HepG2 (cell line): ENCODE measurements at regions not wholly inside any gene's neighbourhood (a gene's known extent, or its start where the extent isn't known, plus 50 kb on each side); places are given as distances from the start of the nearest gene placed in this dataset.
A peak's percentile ranks its signal among the peaks of the same experiment; 100 is the strongest.

Experiments used
- ATAC-seq: fragments of 200-7000 bp; cut with Tn5 transposase; 3 replicates; pipeline ENCODE4 v1.9.1; 2020; ENCODE audit warnings: mild to moderate bottlenecking, moderate library complexity
- BruUV-seq: library from RNA; stranded (reverse); fragments of 400-500 nt; replicated peaks from 2 replicates; lab custom pipeline; 2021; lab: Mats Ljungman, UMichigan
- CTCF ChIA-PET: fragments of 300-600 bp; formaldehyde crosslinking; extraction: SDS; loops from one replicate; lab custom pipeline; 2021; ENCODE audit warnings: low total read pairs, inconsistent platforms, low intra/inter-chr PET ratio; lab: Yijun Ruan, JAX
- POLR2A ChIA-PET: fragments of 350-600 bp; sonication (Branson Sonifier 250); formaldehyde crosslinking; loops from one replicate; lab custom pipeline; 2020; ENCODE audit warnings: antibody characterized with exemption, inconsistent platforms; lab: Yijun Ruan, JAX
- DNase-seq: peaks from one replicate; pipeline ENCODE4 v3.0.0-alpha.2; 2015; ENCODE audit warnings: low spot score
- FAIRE-seq: peaks from 3 replicates; lab custom pipeline; 2011; peaks lifted over from hg19 to GRCh38; lab: Jason Lieb, UNC
- H2AFZ ChIP-seq: one replicate; pipeline ENCODE4 v1.6.1; 2011; ENCODE audit warnings: low read length, inconsistent platforms
- H3K27ac ChIP-seq: fragments of 300-600 bp; 3 replicates; pipeline ENCODE4 v1.8.0; 2011; ENCODE audit warnings: mixed run types, mild to moderate bottlenecking, mixed read lengths, low read length, inconsistent platforms; ENCODE audit not compliant: insufficient read depth; ENCODE audit errors: extremely low read length
- H3K27me3 ChIP-seq, 2 experiments: fragments of 200-600 bp in 1 of 2; 2 replicates in 1 of 2; 3 replicates in 1 of 2; pipeline versions ENCODE4 v1.6.0 to v1.8.0; 2011; ENCODE audit warnings: low read length in 2 of 2, mild to moderate bottlenecking in 2 of 2, moderate library complexity in 2 of 2, inconsistent platforms in 1 of 2; ENCODE audit not compliant: insufficient read depth in 2 of 2, control insufficient read depth in 1 of 2
- H3K36me3 ChIP-seq, 2 experiments: fragments of 200-600 bp in 1 of 2; replicated peaks in 1 of 2; 2 replicates in 1 of 2; 3 replicates in 1 of 2; pipeline versions ENCODE4 v1.5.1 to v1.8.0; 2011; ENCODE audit warnings: low read length in 2 of 2, inconsistent platforms in 1 of 2; ENCODE audit not compliant: insufficient read depth in 2 of 2, control insufficient read depth in 1 of 2
- H3K4me1 ChIP-seq: 2 replicates; pipeline ENCODE4 v1.5.1; 2012; ENCODE audit warnings: low read length, inconsistent platforms; ENCODE audit not compliant: insufficient read depth
- H3K4me2 ChIP-seq: 2 replicates; pipeline ENCODE4 v1.6.0; 2011; ENCODE audit warnings: low read depth, low read length, inconsistent platforms
- H3K4me3 ChIP-seq, 3 experiments: fragments of 200-600 bp in 1 of 3; sonication (generic), shearing (Covaris generic) in 1 of 3; replicated peaks in 1 of 3; 2 replicates each; pipeline ENCODE4 v1.5.1; 2011 to 2016; ENCODE audit warnings: low read length in 3 of 3, inconsistent platforms in 2 of 3, low read depth in 2 of 3, mild to moderate bottlenecking in 2 of 3, control low read depth in 1 of 3, mixed read lengths in 1 of 3; ENCODE audit not compliant: insufficient read depth in 1 of 3
- H3K79me2 ChIP-seq: one replicate; pipeline ENCODE4 v1.6.1; 2011; ENCODE audit warnings: low read length, inconsistent platforms; ENCODE audit not compliant: insufficient read depth
- H3K9ac ChIP-seq: 2 replicates; pipeline ENCODE4 v1.6.0; 2011; ENCODE audit warnings: mild to moderate bottlenecking, low read depth, low read length, inconsistent platforms; ENCODE audit not compliant: insufficient read depth
- H3K9me3 ChIP-seq: 2 replicates; pipeline ENCODE4 v1.5.1; 2012; ENCODE audit warnings: mild to moderate bottlenecking, low read length
- H4K20me1 ChIP-seq: 2 replicates; pipeline ENCODE4 v1.6.0; 2011; ENCODE audit warnings: inconsistent platforms, mild to moderate bottlenecking, low read length, moderate library complexity; ENCODE audit not compliant: insufficient read depth
- FOXA1 ChIP-seq, 2 experiments: fragments of 450-650 bp in 1 of 2; sonication (generic) in 1 of 2; formaldehyde crosslinking in 1 of 2; IDR thresholded peaks; 2 replicates each; pipeline versions ENCODE4 v1.4.0 to v1.6.1; 2016 to 2020; ENCODE audit warnings: missing genetic modification reagents in 1 of 2
- MAFF ChIP-seq: IDR thresholded peaks from 2 replicates; pipeline ENCODE4 v1.6.1; 2011; ENCODE audit warnings: low read depth, low read length, improper control_type of control experiment
- MAFK ChIP-seq, 2 experiments: IDR thresholded peaks in 1 of 2; conservative IDR thresholded peaks in 1 of 2; 2 replicates each; pipeline ENCODE4 v1.6.1; 2011; ENCODE audit warnings: improper control_type of control experiment in 2 of 2, low read length in 2 of 2
- UBTF ChIP-seq: sonication (generic); formaldehyde crosslinking; IDR thresholded peaks from 2 replicates; pipeline ENCODE4 v1.4.0; 2020; ENCODE audit warnings: mild to moderate bottlenecking, missing genetic modification reagents
- ZNF766 ChIP-seq: sonication (generic); formaldehyde crosslinking; IDR thresholded peaks from 2 replicates; pipeline ENCODE4 v1.5.0; 2020; ENCODE audit warnings: missing genetic modification reagents, borderline replicate concordance
- ZNF788 ChIP-seq: sonication (generic); formaldehyde crosslinking; IDR thresholded peaks from 2 replicates; pipeline ENCODE4 v1.5.0; 2020; ENCODE audit warnings: mild to moderate bottlenecking, missing genetic modification reagents, borderline replicate concordance
- WGBS: methylation state at CpG from one replicate; pipeline ENCODE4 v1.1.6; 2017; ENCODE audit warnings: low lambda C conversion rate; 5-methylcytosine and 5-hydroxymethylcytosine counted together
- in situ Hi-C: cut with HindIII; loops from 2 replicates; pipeline ENCODE4 v1.10.0; 2017; ENCODE audit warnings: low pct_unique_long_range_greater_than_20kb; ENCODE audit not compliant: extremely low pct_ligation_motif_present
- intact Hi-C: fragments of 100-400 bp; cut with micrococcal nuclease; formaldehyde crosslinking; loops from one replicate; pipeline ENCODE4 v1.10.0; 2022; ENCODE audit not compliant: unreplicated experiment
- TF ChIP-seq, protein P1 (sequence below): sonication (generic); formaldehyde crosslinking; IDR thresholded peaks from 2 replicates; pipeline ENCODE4 v1.4.0; 2020; ENCODE audit warnings: missing genetic modification reagents

DNA sequence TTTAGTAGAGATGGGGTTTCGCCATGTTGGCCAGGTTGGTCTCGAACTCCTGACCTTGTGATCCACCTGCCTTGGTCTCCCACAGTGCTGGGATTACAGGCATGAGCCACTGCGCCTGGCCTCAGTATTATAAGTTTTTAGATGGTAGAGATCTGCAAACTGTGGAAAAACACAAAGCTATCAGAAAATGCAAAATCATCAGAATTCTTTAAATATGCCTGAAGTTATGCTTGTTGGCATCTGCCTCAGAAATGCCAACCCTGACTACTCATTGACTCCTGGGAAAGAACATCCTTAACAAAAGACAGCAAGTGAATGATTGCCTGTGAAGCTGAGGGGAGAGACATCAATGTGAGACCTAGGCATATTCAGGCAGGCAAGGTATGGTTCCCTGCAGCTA, 94.3 kb upstream of the MB21D2 start:
- intact Hi-C loops (no loop called here), in situ Hi-C loops (no loop called here)
- Histone ChIP-seq H3K27me3 (no peaks in the 10 kb centered on the region), H3K4me3 (no peak overlapping the region), H3K4me1 (no peaks in the 10 kb centered on the region), H3K4me2 (no peak overlapping the region), H3K79me2 (no peaks in the 10 kb centered on the region), H2AFZ (no peak overlapping the region), H4K20me1 (no peaks in the 10 kb centered on the region), H3K9ac (no peak overlapping the region), H3K36me3 (no peaks in the 10 kb centered on the region), H3K27ac (no peak overlapping the region), H3K9me3 (no peaks in the 10 kb centered on the region)
- BruUV-seq, result no TSS peak
- WGBS, result 33% methylated on average over 3 of the region's 3 CpGs
- POLR2A ChIA-PET, result no interaction called here
- FAIRE-seq (no peak), DNase-seq (no peak), ATAC-seq (no peak)
- CTCF ChIA-PET, result no interaction called here
- TF ChIP-seq, protein P1, sequence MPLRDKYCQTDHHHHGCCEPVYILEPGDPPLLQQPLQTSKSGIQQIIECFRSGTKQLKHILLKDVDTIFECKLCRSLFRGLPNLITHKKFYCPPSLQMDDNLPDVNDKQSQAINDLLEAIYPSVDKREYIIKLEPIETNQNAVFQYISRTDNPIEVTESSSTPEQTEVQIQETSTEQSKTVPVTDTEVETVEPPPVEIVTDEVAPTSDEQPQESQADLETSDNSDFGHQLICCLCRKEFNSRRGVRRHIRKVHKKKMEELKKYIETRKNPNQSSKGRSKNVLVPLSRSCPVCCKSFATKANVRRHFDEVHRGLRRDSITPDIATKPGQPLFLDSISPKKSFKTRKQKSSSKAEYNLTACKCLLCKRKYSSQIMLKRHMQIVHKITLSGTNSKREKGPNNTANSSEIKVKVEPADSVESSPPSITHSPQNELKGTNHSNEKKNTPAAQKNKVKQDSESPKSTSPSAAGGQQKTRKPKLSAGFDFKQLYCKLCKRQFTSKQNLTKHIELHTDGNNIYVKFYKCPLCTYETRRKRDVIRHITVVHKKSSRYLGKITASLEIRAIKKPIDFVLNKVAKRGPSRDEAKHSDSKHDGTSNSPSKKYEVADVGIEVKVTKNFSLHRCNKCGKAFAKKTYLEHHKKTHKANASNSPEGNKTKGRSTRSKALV (CRISPR knock-in tag), result no peak
- TF ChIP-seq MAFF, result peak; percentile 76
- TF ChIP-seq FOXA1 (IDR thresholded peaks at IDR 0.05), result no peak
- TF ChIP-seq FOXA1 (CRISPR knock-in tag; IDR thresholded peaks at IDR 0.05), result no peak
- no peak for TF ChIP-seq ZNF766 (CRISPR knock-in tag)
- peak; percentile 78 to 79 for TF ChIP-seq MAFK (conservative IDR thresholded peaks at IDR 0.05 in 1 of 2, IDR thresholded peaks at IDR 0.05 in 1 of 2; ENCODE audit: low read length in 2 of 2)
- no peak for TF ChIP-seq ZNF788
- no peak for TF ChIP-seq UBTF (CRISPR knock-in tag)
